HK-2 (cell line): ENCODE measurements at regions not wholly inside any gene's neighbourhood (a gene's known extent, or its start where the extent isn't known, plus 50 kb on each side); places are given as distances from the start of the nearest gene placed in this dataset.
"Not testable (repeated sequence)": the region's sequence is repeated elsewhere in the genome, so short reads cannot be mapped to it uniquely, and the experiment has no call there.

ENCODE experiments used
- DNase-seq: peaks from one replicate; pipeline ENCODE4 v3.0.0-alpha.2; 2018; ENCODE audit not compliant: unreplicated experiment

GRCh38 chr5:100479079-100479688, 56.0 kb upstream of the FAM174A start:
- DNase-seq: no peak

GRCh38 chr5:100472091-100472490, 63.1 kb upstream of the FAM174A start:
- no peak for DNase-seq

- DNase-seq: no peak
These were observed 65.4 kb upstream of the FAM174A start for GRCh38 chr5:100469767-100470166.

- peak; percentile 37 for DNase-seq
These were observed 70.8 kb upstream of the FAM174A start for GRCh38 chr5:100464418-100464817.

- DNase-seq: no peak
These were observed 78.6 kb upstream of the FAM174A start for GRCh38 chr5:100456615-100457014.

DNA sequence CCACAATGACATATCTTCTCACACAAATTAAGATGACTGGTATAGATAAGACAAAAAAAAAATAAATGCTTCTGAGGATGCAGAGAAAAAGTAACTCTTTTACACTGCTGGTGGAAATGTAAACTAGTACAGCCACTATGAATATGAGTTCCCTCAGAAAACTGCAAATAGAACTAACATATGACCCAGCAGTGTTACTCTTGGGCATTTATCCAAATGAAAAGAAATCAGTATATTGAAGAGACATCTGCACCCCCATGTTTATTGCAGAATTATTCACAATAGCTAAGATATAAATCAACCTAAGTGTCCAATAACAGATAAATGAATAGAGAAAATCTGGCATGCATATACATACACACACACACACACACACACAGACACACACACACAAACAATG, 83.0 kb upstream of the FAM174A start:
- no peak for DNase-seq

DNA sequence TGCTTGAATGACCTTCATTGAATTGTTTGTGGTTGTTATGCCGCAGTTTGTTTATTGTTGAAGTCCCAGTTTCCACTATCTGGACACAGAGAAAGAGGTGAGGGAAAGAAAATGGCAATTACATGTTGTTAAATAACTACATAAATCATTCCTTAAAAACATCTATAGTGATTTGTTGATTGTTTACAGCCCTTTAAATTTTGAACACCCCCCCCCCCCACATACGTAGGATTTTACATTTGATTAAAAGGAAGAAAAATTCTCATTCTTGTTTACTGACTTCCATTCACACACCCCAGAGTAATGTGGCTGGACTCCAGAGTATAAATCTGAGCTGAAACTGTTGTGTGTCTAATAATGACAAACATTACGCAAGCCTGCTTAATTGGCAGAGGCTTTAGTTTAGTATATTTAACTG, 87.1 kb upstream of the FAM174A start:
- no peak for DNase-seq

GRCh38 chr5:100446879-100447430, 88.2 kb upstream of the FAM174A start:
- no peak for DNase-seq

DNA sequence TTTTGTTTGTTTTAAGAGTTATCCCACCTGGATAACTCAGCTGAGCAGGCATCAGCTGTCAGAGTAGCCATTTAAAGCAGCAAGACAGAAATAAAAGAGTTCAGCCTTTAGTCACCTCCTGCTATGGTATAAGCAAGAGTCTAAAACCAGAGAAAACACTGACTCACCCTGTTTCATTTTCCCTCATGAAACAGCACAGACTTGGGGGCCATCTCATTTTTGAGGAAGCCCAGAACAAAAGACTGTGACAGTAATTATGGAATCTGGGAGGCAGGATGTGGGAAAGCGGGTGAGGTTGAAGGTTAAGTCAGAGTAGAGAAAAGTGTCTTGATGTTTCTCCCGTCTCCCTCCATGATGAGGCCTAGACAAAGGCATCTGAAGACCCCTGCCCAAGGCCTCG, 90.2 kb upstream of the FAM174A start:
- DNase-seq: no peak

GRCh38 chr5:100434815-100435214, 100.4 kb upstream of the FAM174A start:
- DNase-seq: no peak

GRCh38 chr5:100432741-100433140, 102.4 kb upstream of the FAM174A start:
- DNase-seq: no peak

GRCh38 chr5:100430268-100431195, 104.6 kb upstream of the FAM174A start:
- DNase-seq: peak; percentile 21

- no peak for DNase-seq
These were observed 110.4 kb upstream of the FAM174A start for GRCh38 chr5:100424787-100425186.

DNA sequence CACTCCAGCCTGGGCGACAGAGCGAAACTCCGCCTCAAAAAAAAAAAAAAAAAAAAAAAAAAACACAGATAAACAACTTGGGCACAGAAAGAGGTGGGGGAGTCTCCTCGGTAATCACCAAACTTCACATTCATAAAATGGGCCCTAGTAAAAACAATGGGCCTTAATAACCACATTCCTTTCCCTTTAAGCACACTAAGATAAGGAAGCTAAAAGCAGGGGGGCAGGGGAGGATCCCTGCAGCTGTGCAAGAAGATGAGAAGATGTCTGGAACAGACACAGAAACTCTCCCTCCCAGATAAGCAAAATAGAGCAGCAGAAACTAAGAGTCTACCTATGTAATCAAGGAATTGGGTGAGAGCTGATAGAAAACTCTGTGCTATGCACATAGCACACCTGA, 111.2 kb upstream of the FAM174A start:
- DNase-seq: no peak

DNA sequence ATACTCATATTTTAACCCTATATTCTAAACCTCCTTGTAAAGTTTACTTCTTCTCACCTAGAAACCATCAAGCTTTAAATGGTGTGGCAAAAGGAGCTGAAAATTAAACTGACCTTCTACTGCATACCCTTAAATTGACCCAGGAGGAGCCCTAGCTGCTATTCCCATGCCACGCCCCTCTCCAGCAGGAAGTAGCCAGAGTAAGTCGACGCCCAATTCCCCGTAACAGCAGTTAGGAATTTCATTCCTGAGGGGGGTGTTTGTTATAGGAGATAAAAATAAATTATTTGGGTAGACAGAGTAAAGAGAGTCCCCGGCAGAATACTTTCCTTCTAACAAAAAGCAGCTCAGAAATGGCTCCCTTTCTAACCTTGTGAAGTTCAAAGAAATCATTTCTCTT, 111.8 kb upstream of the FAM174A start:
- DNase-seq: no peak

- no peak for DNase-seq
These were observed 113.8 kb upstream of the FAM174A start for GRCh38 chr5:100421360-100421759.

GRCh38 chr5:100418231-100418630, 116.9 kb upstream of the FAM174A start:
- DNase-seq: no peak

GRCh38 chr5:100409660-100410151, 125.5 kb upstream of the FAM174A start:
- no peak for DNase-seq

GRCh38 chr5:100407053-100407452, 128.1 kb upstream of the FAM174A start:
- no peak for DNase-seq

DNA sequence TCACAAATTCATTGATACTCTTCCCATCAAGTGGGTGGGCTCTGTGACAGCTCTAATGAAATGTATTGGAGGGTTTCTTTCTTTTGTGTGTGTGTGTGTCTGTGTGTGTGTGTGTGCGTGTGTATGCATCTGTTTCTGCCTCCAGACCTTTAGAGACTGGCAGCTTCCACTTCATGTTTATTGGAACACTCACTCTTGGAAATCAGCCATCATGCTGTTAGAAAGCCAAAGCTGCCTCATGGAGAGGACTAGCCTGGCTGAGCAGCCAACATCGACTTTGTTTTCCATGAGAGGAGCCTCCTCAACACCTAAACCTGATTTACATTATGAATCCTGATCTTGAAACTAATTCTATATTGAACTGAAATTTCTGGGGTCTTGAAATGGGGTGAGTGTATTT, 128.5 kb upstream of the FAM174A start:
- no peak for DNase-seq

GRCh38 chr5:100402071-100402470, 133.1 kb upstream of the FAM174A start:
- DNase-seq: no peak

DNA sequence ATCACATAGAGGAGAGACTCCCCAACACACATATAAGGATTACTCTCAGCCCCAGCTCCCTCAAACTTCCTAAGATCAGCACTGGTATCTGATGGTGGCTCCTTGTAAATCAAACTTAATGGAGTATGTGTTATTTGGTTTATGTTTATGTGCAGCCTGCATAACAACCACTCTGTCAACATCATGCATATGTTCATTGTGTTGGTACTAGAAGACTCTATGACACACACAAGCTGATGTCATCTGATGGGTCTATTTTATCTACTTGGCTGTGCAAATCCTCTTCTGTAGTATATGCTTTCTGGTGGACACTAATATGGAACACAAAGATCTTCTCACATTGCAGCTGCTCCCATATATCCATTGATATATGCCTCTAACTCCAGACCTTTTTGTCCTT, 134.0 kb upstream of the FAM174A start:
- DNase-seq: no peak

- not testable (repeated sequence) for DNase-seq
These were observed 136.4 kb upstream of the FAM174A start for GRCh38 chr5:100398815-100399214.
